ENCODE measurements at regions not wholly inside any gene's neighbourhood (a gene's known extent, or its start where the extent isn't known, plus 50 kb on each side); places are given as distances from the start of the nearest gene placed in this dataset.

GRCh38 chr1:63068626-63069025 lies 253.7 kb upstream of the FOXD3 start:
- TF ChIP-seq CTCF (IDR thresholded peaks at IDR 0.05) (no peak), EP300 (IDR thresholded peaks at IDR 0.05) (no peak), POLR2A (IDR thresholded peaks at IDR 0.05) (no peak)
